GM23338 (cell line): ENCODE measurements at regions not wholly inside any gene's neighbourhood (a gene's known extent, or its start where the extent isn't known, plus 50 kb on each side); places are given as distances from the start of the nearest gene placed in this dataset.
A peak's percentile ranks its signal among the peaks of the same experiment; 100 is the strongest.

Source experiments
- ATAC-seq: fragments of 200-7000 bp; cut with Tn5 transposase; 3 replicates; pipeline ENCODE4 v1.9.1; 2020
- DNase-seq: peaks from one replicate; pipeline ENCODE4 v3.0.0-alpha.2; 2015; ENCODE audit warnings: low spot score
- H2AFZ ChIP-seq: fragments of 200-600 bp; sonication (generic); 2 replicates; pipeline ENCODE4 v1.8.0; 2016; ENCODE audit warnings: antibody characterized with exemption, mild to moderate bottlenecking, moderate library complexity
- H3F3A ChIP-seq: fragments of 200-600 bp; sonication (generic); replicated peaks from 2 replicates; pipeline ENCODE4 v1.8.0; 2017; ENCODE audit warnings: antibody characterized with exemption, mixed run types, low read depth
- H3K27ac ChIP-seq: fragments of 200-600 bp; sonication (generic); 2 replicates; pipeline ENCODE4 v1.6.1; 2016; ENCODE audit warnings: low read depth
- H3K27me3 ChIP-seq: fragments of 200-600 bp; sonication (generic); 2 replicates; pipeline ENCODE4 v1.8.0; 2016; ENCODE audit warnings: mild to moderate bottlenecking, mixed run types, moderate library complexity; ENCODE audit not compliant: insufficient read depth
- H3K36me3 ChIP-seq: fragments of 200-600 bp; sonication (generic); 2 replicates; pipeline ENCODE4 v1.8.0; 2016; ENCODE audit warnings: mild to moderate bottlenecking; ENCODE audit not compliant: insufficient read depth
- H3K4me1 ChIP-seq: fragments of 200-600 bp; sonication (generic); 2 replicates; pipeline ENCODE4 v1.8.0; 2016; ENCODE audit warnings: mild to moderate bottlenecking, moderate library complexity; ENCODE audit not compliant: insufficient read depth
- H3K4me2 ChIP-seq: fragments of 200-600 bp; sonication (generic); 2 replicates; pipeline ENCODE4 v1.7.1; 2017; ENCODE audit warnings: mixed run types
- H3K4me3 ChIP-seq: fragments of 200-600 bp; sonication (generic); 2 replicates; pipeline ENCODE4 v1.6.1; 2016; ENCODE audit warnings: mixed run types
- H3K79me2 ChIP-seq: fragments of 200-600 bp; sonication (generic); replicated peaks from 2 replicates; pipeline ENCODE4 v1.8.0; 2017; ENCODE audit warnings: mild to moderate bottlenecking; ENCODE audit not compliant: insufficient read depth
- H3K9me2 ChIP-seq: fragments of 200-600 bp; sonication (generic); 2 replicates; pipeline ENCODE4 v1.8.0; 2017; ENCODE audit not compliant: insufficient read depth
- H4K20me1 ChIP-seq: fragments of 200-600 bp; sonication (generic); replicated peaks from 2 replicates; pipeline ENCODE4 v1.8.0; 2017; ENCODE audit warnings: mild to moderate bottlenecking; ENCODE audit not compliant: insufficient read depth
- H3K27ac Mint-ChIP-seq: 2 replicates; pipeline ENCODE4 v1.8.0; 2020; ENCODE audit warnings: inconsistent platforms, mild to moderate bottlenecking, moderate library complexity, mixed read lengths
- H3K27me3 Mint-ChIP-seq: 3 replicates; pipeline ENCODE4 v1.8.0; 2022; ENCODE audit warnings: low read depth, mild to moderate bottlenecking, moderate library complexity, mixed read lengths, inconsistent platforms; ENCODE audit not compliant: insufficient read depth, poor library complexity
- H3K36me3 Mint-ChIP-seq: 3 replicates; pipeline ENCODE4 v1.8.0; 2021; ENCODE audit warnings: low read depth, mild to moderate bottlenecking, inconsistent platforms, moderate library complexity, mixed read lengths
- H3K4me1 Mint-ChIP-seq: 3 replicates; pipeline ENCODE4 v1.8.0; 2020; ENCODE audit warnings: mild to moderate bottlenecking, inconsistent platforms, mixed read lengths
- H3K4me3 Mint-ChIP-seq: 3 replicates; pipeline ENCODE4 v1.8.0; 2021; ENCODE audit warnings: moderate library complexity, mild to moderate bottlenecking, inconsistent platforms, mixed read lengths
- H3K9me3 Mint-ChIP-seq: 3 replicates; pipeline ENCODE4 v1.8.0; 2020; ENCODE audit warnings: moderate library complexity, mild to moderate bottlenecking, inconsistent platforms, mixed read lengths
- CREB1 ChIP-seq: fragments of 250-450 bp; sonication (Bioruptor Pico); IDR thresholded peaks from 2 replicates; pipeline ENCODE4 v1.5.0; 2020; ENCODE audit warnings: low read depth, mild to moderate bottlenecking, moderate library complexity
- CTCF ChIP-seq, 2 experiments: fragments of 200-600 bp in 1 of 2; sonication (generic) in 1 of 2; conservative IDR thresholded peaks; 2 replicates each; pipeline versions ENCODE4 v1.5.1 to v1.6.1; 2016 to 2017; ENCODE audit warnings: antibody characterized with exemption in 2 of 2, low read depth in 2 of 2, mild to moderate bottlenecking in 2 of 2, moderate library complexity in 1 of 2
- ETS1 ChIP-seq: IDR thresholded peaks from 2 replicates; pipeline ENCODE4 v1.6.1; 2016; ENCODE audit warnings: antibody characterized with exemption
- EZH2 ChIP-seq: fragments of 200-600 bp; sonication (generic); IDR thresholded peaks from one replicate; pipeline ENCODE4 v1.8.0; 2017; ENCODE audit warnings: antibody characterized with exemption, mild to moderate bottlenecking, low read depth; ENCODE audit not compliant: unreplicated experiment
- EZH2phosphoT487 ChIP-seq: fragments of 200-600 bp; sonication (generic); IDR thresholded peaks from one replicate; pipeline ENCODE4 v1.8.1; 2018; ENCODE audit warnings: antibody characterized with exemption; ENCODE audit not compliant: unreplicated experiment
- JUNB ChIP-seq: IDR thresholded peaks from one replicate; pipeline ENCODE4 v1.6.1; 2016; ENCODE audit warnings: antibody characterized with exemption; ENCODE audit not compliant: unreplicated experiment
- NANOG ChIP-seq: IDR thresholded peaks from 2 replicates; pipeline ENCODE4 v1.6.1; 2016; ENCODE audit warnings: antibody characterized with exemption, borderline replicate concordance
- POLR2AphosphoS5 ChIP-seq: IDR thresholded peaks from 2 replicates; pipeline ENCODE4 v1.6.1; 2016; ENCODE audit warnings: antibody characterized with exemption, low read depth
- REST ChIP-seq: IDR thresholded peaks from one replicate; pipeline ENCODE4 v1.6.1; 2018; ENCODE audit warnings: antibody characterized with exemption; ENCODE audit not compliant: unreplicated experiment
- STAT1 ChIP-seq: IDR thresholded peaks from one replicate; pipeline ENCODE4 v1.6.1; 2016; ENCODE audit warnings: antibody characterized with exemption; ENCODE audit not compliant: unreplicated experiment
- ZNF114 ChIP-seq: fragments of 250-450 bp; sonication (Bioruptor Pico); IDR thresholded peaks from 2 replicates; pipeline ENCODE4 v1.5.0; 2020; ENCODE audit warnings: mild to moderate bottlenecking, moderate library complexity
- ZNF331 ChIP-seq: fragments of 250-450 bp; sonication (Bioruptor Pico); IDR thresholded peaks from 2 replicates; pipeline ENCODE4 v1.5.0; 2020; ENCODE audit warnings: low read depth, mild to moderate bottlenecking, moderate library complexity
- ZNF462 ChIP-seq: fragments of 250-450 bp; sonication (Bioruptor Pico); IDR thresholded peaks from 2 replicates; pipeline ENCODE4 v1.5.0; 2020; ENCODE audit warnings: mild to moderate bottlenecking, moderate library complexity

GRCh38 chr2:6159606-6160005 is 467.4 kb downstream of the SOX11 start:
- Histone ChIP-seq H3K79me2 (no peaks in the 10 kb centered on the region), H3K9me2 (no peaks in the 10 kb centered on the region), H4K20me1 (no peaks in the 10 kb centered on the region), H3K27ac (no peak overlapping the region), H3K4me1 (no peaks in the 10 kb centered on the region), H2AFZ (no peak overlapping the region), H3K4me2 (peak overlapping the region; percentile 58; the same call in 1 of the 2 replicates), H3K36me3 (no peaks in the 10 kb centered on the region), H3K4me3 (0 out of 2 replicates have a peak overlapping the region, but pooled peaks have one; percentile 7), H3F3A (no peaks in the 10 kb centered on the region), H3K27me3 (no peaks in the 10 kb centered on the region)
- Mint-ChIP-seq H3K4me3 (no peak overlapping the region), H3K27me3 (peaks cover 7% of the 10 kb centered on the region), H3K27ac (no peak overlapping the region), H3K36me3 (peaks cover 4% of the 10 kb centered on the region; the same call in 2 of the 3 replicates), H3K4me1 (peaks cover 18% of the 10 kb centered on the region), H3K9me3 (peaks cover 77% of the 10 kb centered on the region)
- ATAC-seq (peak; percentile 65), DNase-seq (peak; percentile 12)
- TF ChIP-seq EZH2phosphoT487 (no peak), NANOG (no peak), EZH2 (no peak), CREB1 (no peak), ETS1 (no peak), STAT1 (no peak), ZNF462 (CRISPR knock-in tag) (no peak), ZNF331 (no peak), JUNB (no peak), POLR2AphosphoS5 (no peak), ZNF114 (CRISPR knock-in tag) (no peak), CTCF (conservative IDR thresholded peaks at IDR 0.05; ENCODE audit: low read depth in 2 of 2) (no peak), REST (no peak)
